ENCODE measurements at regions not wholly inside any gene's neighbourhood (a gene's known extent, or its start where the extent isn't known, plus 50 kb on each side); places are given as distances from the start of the nearest gene placed in this dataset.
"Not testable (repeated sequence)": the region's sequence is repeated elsewhere in the genome, so short reads cannot be mapped to it uniquely, and the experiment has no call there.

GRCh38 chr13:44628826-44629225, 52.7 kb upstream of the TSC22D1 start:
- H3K4me1 ChIP-seq (ENCODE audit: insufficient read depth, low read length); H3K36me3 ChIP-seq (ENCODE audit: insufficient read depth, low read length); H2AFZ ChIP-seq (ENCODE audit: low read depth, low read length); H3K27me3 ChIP-seq (ENCODE audit: insufficient read depth, low read length); H3K9me3 ChIP-seq (ENCODE audit: low read length); H3K4me3 ChIP-seq (ENCODE audit: low read length): not testable (repeated sequence)

GRCh38 chr13:44627441-44627840, 51.3 kb upstream of the TSC22D1 start:
- Histone ChIP-seq H3K9me3 (ENCODE audit: low read length) (no peaks in the 10 kb centered on the region), H3K4me1 (ENCODE audit: insufficient read depth, low read length) (peaks cover 8% of the 10 kb centered on the region), H3K27me3 (ENCODE audit: insufficient read depth, low read length) (no peaks in the 10 kb centered on the region)

GRCh38 chr13:44626176-44626575, 50.0 kb upstream of the TSC22D1 start:
- Histone ChIP-seq H3K9me3 (ENCODE audit: low read length) (no peaks in the 10 kb centered on the region), H3K36me3 (ENCODE audit: insufficient read depth, low read length) (no peaks in the 10 kb centered on the region), H3K4me3 (ENCODE audit: low read length) (no peak overlapping the region), H2AFZ (ENCODE audit: low read depth, low read length) (no peak overlapping the region), H3K27me3 (ENCODE audit: insufficient read depth, low read length) (no peaks in the 10 kb centered on the region), H3K4me1 (ENCODE audit: insufficient read depth, low read length) (peaks cover 21% of the 10 kb centered on the region)

More at GRCh38 chr13:44627441-44627840, 51.3 kb upstream of the TSC22D1 start:
- H2AFZ ChIP-seq (ENCODE audit: low read depth, low read length): no peak overlapping the region
- H3K36me3 ChIP-seq (ENCODE audit: insufficient read depth, low read length): no peaks in the 10 kb centered on the region
- H3K4me3 ChIP-seq (ENCODE audit: low read length): no peak overlapping the region

Measured in neuron (in vitro differentiated cells).